BLaER1 (cell line): ENCODE measurements at regions not wholly inside any gene's neighbourhood (a gene's known extent, or its start where the extent isn't known, plus 50 kb on each side); places are given as distances from the start of the nearest gene placed in this dataset.
A peak's percentile ranks its signal among the peaks of the same experiment; 100 is the strongest.
"Not testable (repeated sequence)": the region's sequence is repeated elsewhere in the genome, so short reads cannot be mapped to it uniquely, and the experiment has no call there.

ENCODE experiments used
- H3K27ac ChIP-seq: shearing (Covaris generic); formaldehyde crosslinking; 2 replicates; pipeline ENCODE4 v1.8.1; 2022
- H3K27me3 ChIP-seq: shearing (Covaris generic); formaldehyde crosslinking; 2 replicates; pipeline ENCODE4 v1.8.1; 2022
- H3K36me3 ChIP-seq: shearing (Covaris generic); formaldehyde crosslinking; 2 replicates; pipeline ENCODE4 v1.8.1; 2022
- H3K4me1 ChIP-seq: shearing (Covaris generic); formaldehyde crosslinking; 2 replicates; pipeline ENCODE4 v1.8.1; 2022
- H3K4me2 ChIP-seq: shearing (Covaris generic); formaldehyde crosslinking; 2 replicates; pipeline ENCODE4 v1.8.1; 2022
- H3K4me3 ChIP-seq: shearing (Covaris generic); formaldehyde crosslinking; 2 replicates; pipeline ENCODE4 v1.8.1; 2022
- H3K9ac ChIP-seq: shearing (Covaris generic); formaldehyde crosslinking; 2 replicates; pipeline ENCODE4 v1.8.1; 2022
- H3K9me3 ChIP-seq: shearing (Covaris generic); formaldehyde crosslinking; 2 replicates; pipeline ENCODE4 v1.8.1; 2022
- H4K20me1 ChIP-seq: shearing (Covaris generic); formaldehyde crosslinking; 2 replicates; pipeline ENCODE4 v1.8.1; 2022
- Cebpa-rat ChIP-seq: shearing (Covaris generic); IDR thresholded peaks from 2 replicates; pipeline ENCODE4 v1.8.1; 2022

- peaks cover 13% of the 10 kb centered on the region for H3K4me1 ChIP-seq
- no peak for TF ChIP-seq Cebpa-rat
- H3K9ac ChIP-seq = no peak overlapping the region
- no peak overlapping the region for H3K4me3 ChIP-seq
- H4K20me1 ChIP-seq = no peaks in the 10 kb centered on the region
- no peak overlapping the region for H3K4me2 ChIP-seq
- H3K27me3 ChIP-seq = no peaks in the 10 kb centered on the region
- no peaks in the 10 kb centered on the region for H3K9me3 ChIP-seq
- no peak overlapping the region for H3K27ac ChIP-seq
- no peaks in the 10 kb centered on the region for H3K36me3 ChIP-seq
Measured at GRCh38 chr5:62767077-62767476, 188.5 kb downstream of the LRRC70 start.

- Histone ChIP-seq H3K9me3 (no peaks in the 10 kb centered on the region), H3K4me3 (no peak overlapping the region), H3K4me1 (peaks cover 11% of the 10 kb centered on the region), H3K4me2 (peak overlapping the region; percentile 30), H3K27me3 (no peaks in the 10 kb centered on the region), H4K20me1 (no peaks in the 10 kb centered on the region), H3K9ac (no peak overlapping the region), H3K36me3 (no peaks in the 10 kb centered on the region), H3K27ac (no peak overlapping the region)
- no peak for TF ChIP-seq Cebpa-rat
Measured at GRCh38 chr5:62762503-62762902, 183.9 kb downstream of the LRRC70 start.

- H3K27ac ChIP-seq, H3K4me1 ChIP-seq, H4K20me1 ChIP-seq, H3K36me3 ChIP-seq, H3K9me3 ChIP-seq, H3K27me3 ChIP-seq, H3K4me2 ChIP-seq, H3K4me3 ChIP-seq, H3K9ac ChIP-seq: not testable (repeated sequence)
Measured at GRCh38 chr5:62757686-62758085, 179.1 kb downstream of the LRRC70 start.

GRCh38 chr5:62752998-62753367 is 174.4 kb downstream of the LRRC70 start:
- not testable (repeated sequence) for H3K4me2 ChIP-seq, H3K27me3 ChIP-seq, H3K9me3 ChIP-seq, H3K4me1 ChIP-seq, H3K27ac ChIP-seq, H3K9ac ChIP-seq, H3K36me3 ChIP-seq, H4K20me1 ChIP-seq, H3K4me3 ChIP-seq

- H3K4me3 ChIP-seq, H3K9ac ChIP-seq, H3K4me2 ChIP-seq, H3K27me3 ChIP-seq, H3K9me3 ChIP-seq, H3K27ac ChIP-seq, H4K20me1 ChIP-seq, H3K36me3 ChIP-seq, H3K4me1 ChIP-seq: not testable (repeated sequence)
Measured at GRCh38 chr5:62752056-62752997, 173.7 kb downstream of the LRRC70 start.

GRCh38 chr5:62742207-62742606 is 163.6 kb downstream of the LRRC70 start:
- Histone ChIP-seq H3K4me2 (no peak overlapping the region), H3K27me3 (no peaks in the 10 kb centered on the region)

GRCh38 chr5:62741761-62742160 is 163.1 kb downstream of the LRRC70 start:
- no peaks in the 10 kb centered on the region for H3K27me3 ChIP-seq
- no peak overlapping the region for H3K4me3 ChIP-seq
- no peaks in the 10 kb centered on the region for H4K20me1 ChIP-seq
- no peak overlapping the region for H3K9ac ChIP-seq
- H3K4me2 ChIP-seq = no peak overlapping the region
- H3K9me3 ChIP-seq = no peaks in the 10 kb centered on the region
- H3K27ac ChIP-seq = no peak overlapping the region
- H3K36me3 ChIP-seq = no peaks in the 10 kb centered on the region
- TF ChIP-seq Cebpa-rat = no peak
- no peaks in the 10 kb centered on the region for H3K4me1 ChIP-seq

More at GRCh38 chr5:62742207-62742606, 163.6 kb downstream of the LRRC70 start:
- H4K20me1 ChIP-seq = no peaks in the 10 kb centered on the region
- no peak overlapping the region for H3K4me3 ChIP-seq
- H3K4me1 ChIP-seq = no peaks in the 10 kb centered on the region
- H3K36me3 ChIP-seq = no peaks in the 10 kb centered on the region
- no peak overlapping the region for H3K9ac ChIP-seq
- H3K9me3 ChIP-seq = no peaks in the 10 kb centered on the region
- no peak for TF ChIP-seq Cebpa-rat
- H3K27ac ChIP-seq = no peak overlapping the region

GRCh38 chr5:62737766-62738165 is 159.1 kb downstream of the LRRC70 start:
- no peaks in the 10 kb centered on the region for H3K9me3 ChIP-seq
- no peaks in the 10 kb centered on the region for H3K4me1 ChIP-seq
- H3K36me3 ChIP-seq = no peaks in the 10 kb centered on the region
- no peak for TF ChIP-seq Cebpa-rat
- no peak overlapping the region for H3K4me2 ChIP-seq
- no peaks in the 10 kb centered on the region for H3K27me3 ChIP-seq
- no peak overlapping the region for H3K27ac ChIP-seq
- H3K4me3 ChIP-seq = no peak overlapping the region
- no peak overlapping the region for H3K9ac ChIP-seq
- H4K20me1 ChIP-seq = no peaks in the 10 kb centered on the region

GRCh38 chr5:62732677-62733121 is 154.1 kb downstream of the LRRC70 start:
- H4K20me1 ChIP-seq = no peaks in the 10 kb centered on the region
- H3K4me3 ChIP-seq = no peak overlapping the region
- H3K9ac ChIP-seq = no peak overlapping the region
- no peak overlapping the region for H3K4me2 ChIP-seq
- H3K4me1 ChIP-seq = no peaks in the 10 kb centered on the region
- no peaks in the 10 kb centered on the region for H3K27me3 ChIP-seq
- H3K27ac ChIP-seq = no peak overlapping the region
- H3K9me3 ChIP-seq = 0 out of 2 replicates have a peak, but pooled peaks cover 5% of the 10 kb centered on the region
- TF ChIP-seq Cebpa-rat = no peak
- no peaks in the 10 kb centered on the region for H3K36me3 ChIP-seq

GRCh38 chr5:62731022-62731421 is 152.4 kb downstream of the LRRC70 start:
- no peak overlapping the region for H3K9ac ChIP-seq
- H3K4me1 ChIP-seq = no peaks in the 10 kb centered on the region
- no peaks in the 10 kb centered on the region for H3K36me3 ChIP-seq
- no peak overlapping the region for H3K27ac ChIP-seq
- H3K27me3 ChIP-seq = no peaks in the 10 kb centered on the region
- no peak for TF ChIP-seq Cebpa-rat
- H3K4me2 ChIP-seq = no peak overlapping the region
- no peaks in the 10 kb centered on the region for H4K20me1 ChIP-seq
- H3K4me3 ChIP-seq = no peak overlapping the region
- 0 out of 2 replicates have a peak, but pooled peaks cover 5% of the 10 kb centered on the region for H3K9me3 ChIP-seq

- Histone ChIP-seq H3K9me3 (0 out of 2 replicates have a peak, but pooled peaks cover 5% of the 10 kb centered on the region), H3K36me3 (no peaks in the 10 kb centered on the region), H3K4me2 (no peak overlapping the region), H3K4me3 (no peak overlapping the region), H3K27me3 (no peaks in the 10 kb centered on the region), H4K20me1 (no peaks in the 10 kb centered on the region), H3K9ac (no peak overlapping the region), H3K4me1 (no peaks in the 10 kb centered on the region), H3K27ac (no peak overlapping the region)
- no peak for TF ChIP-seq Cebpa-rat
Measured at GRCh38 chr5:62729675-62730074, 151.1 kb downstream of the LRRC70 start.
